Gastrocnemius medialis (tissue), 4 donors: ENCODE measurements at regions not wholly inside any gene's neighbourhood (a gene's known extent, or its start where the extent isn't known, plus 50 kb on each side); places are given as distances from the start of the nearest gene placed in this dataset.

Experiments
- CTCF ChIP-seq, 5 experiments: fragments of 450-650 bp in 3 of 5; fragments of 200-600 bp in 2 of 5; sonication (generic) in 2 of 5; IDR thresholded peaks in 4 of 5; conservative IDR thresholded peaks in 1 of 5; 1 replicate in 4 of 5; 2 replicates in 1 of 5; pipeline ENCODE4 v1.5.1; 2016 to 2019; ENCODE audit warnings: antibody characterized with exemption in 5 of 5, mild to moderate bottlenecking in 3 of 5, moderate library complexity in 3 of 5
- POLR2A ChIP-seq, 2 donors: fragments of 450-650 bp; IDR thresholded peaks; one replicate each; pipeline ENCODE4 v1.6.1; 2017; ENCODE audit warnings: antibody characterized with exemption in 2 of 2, mild to moderate bottlenecking in 2 of 2, moderate library complexity in 2 of 2

DNA sequence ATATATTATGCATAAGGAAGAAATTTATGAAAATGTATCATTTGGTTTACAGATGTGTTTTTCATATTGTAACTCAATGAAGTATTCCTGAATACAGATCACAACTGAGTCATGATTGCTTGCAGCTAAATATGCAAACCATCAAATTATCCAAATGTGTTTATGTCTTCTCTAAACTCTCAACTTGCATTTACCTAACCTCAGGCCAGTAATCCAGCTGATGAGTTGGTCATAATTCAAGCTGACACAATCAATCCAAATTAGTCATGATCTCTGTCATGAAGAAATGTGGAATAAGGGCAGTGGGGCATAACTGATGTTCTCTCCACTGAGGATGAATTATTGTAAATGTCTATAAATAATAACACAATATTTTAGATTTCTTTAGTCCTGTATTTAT is 104.8 kb upstream of the CNTN1 start:
- no peak for TF ChIP-seq CTCF (IDR thresholded peaks at IDR 0.05 in 4 of 5, conservative IDR thresholded peaks at IDR 0.05 in 1 of 5)
- TF ChIP-seq POLR2A (IDR thresholded peaks at IDR 0.05), result no peak
